T1000 (cell line): ENCODE measurements at regions not wholly inside any gene's neighbourhood (a gene's known extent, or its start where the extent isn't known, plus 50 kb on each side); places are given as distances from the start of the nearest gene placed in this dataset.
"Not testable (repeated sequence)": the region's sequence is repeated elsewhere in the genome, so short reads cannot be mapped to it uniquely, and the experiment has no call there.

Source experiments
- DNase-seq: peaks from one replicate; lab custom pipeline; 2025; ENCODE audit warnings: mixed read lengths; lab: John Stamatoyannopoulos, UW

DNA sequence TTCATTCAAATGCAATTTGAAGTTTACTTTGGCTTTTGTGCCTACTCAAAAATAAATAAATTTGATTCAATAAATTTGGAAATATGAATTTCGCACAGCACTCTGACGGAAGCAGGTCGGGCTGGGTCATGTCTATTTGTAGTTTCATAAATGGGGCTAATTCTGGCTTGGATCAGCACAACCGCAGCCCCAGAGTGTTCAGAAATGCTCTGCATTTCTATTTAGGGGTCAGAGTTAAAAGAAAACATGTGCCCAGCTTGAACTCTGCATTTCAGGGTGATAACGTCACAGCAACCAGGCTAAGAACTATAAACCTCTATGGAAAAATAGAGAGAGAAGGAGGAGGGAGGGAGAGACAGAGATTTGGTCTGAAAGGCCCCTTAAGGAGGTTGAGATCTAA is 480.9 kb upstream of the NOX3 start:
- DNase-seq, result no peak

DNA sequence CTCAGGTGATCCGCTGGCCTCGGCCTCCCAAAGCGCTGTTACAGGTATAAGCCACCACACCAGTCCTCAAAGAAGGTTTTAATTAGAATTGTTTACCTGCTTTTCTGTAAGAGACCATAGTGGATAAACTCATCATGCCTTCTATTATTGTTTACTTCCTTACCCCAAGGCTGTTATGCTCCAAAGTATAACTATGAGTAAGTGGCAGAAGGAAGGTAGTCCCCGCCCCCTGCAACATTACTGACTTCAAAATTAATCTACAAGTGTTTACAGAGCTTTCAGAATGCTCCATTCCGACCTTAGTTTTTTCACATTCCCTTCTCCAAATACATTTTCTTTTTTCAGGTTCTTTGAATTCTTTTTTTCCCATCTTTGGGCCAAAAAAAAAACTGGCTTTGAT is 480.5 kb upstream of the NOX3 start:
- DNase-seq, result no peak

DNA sequence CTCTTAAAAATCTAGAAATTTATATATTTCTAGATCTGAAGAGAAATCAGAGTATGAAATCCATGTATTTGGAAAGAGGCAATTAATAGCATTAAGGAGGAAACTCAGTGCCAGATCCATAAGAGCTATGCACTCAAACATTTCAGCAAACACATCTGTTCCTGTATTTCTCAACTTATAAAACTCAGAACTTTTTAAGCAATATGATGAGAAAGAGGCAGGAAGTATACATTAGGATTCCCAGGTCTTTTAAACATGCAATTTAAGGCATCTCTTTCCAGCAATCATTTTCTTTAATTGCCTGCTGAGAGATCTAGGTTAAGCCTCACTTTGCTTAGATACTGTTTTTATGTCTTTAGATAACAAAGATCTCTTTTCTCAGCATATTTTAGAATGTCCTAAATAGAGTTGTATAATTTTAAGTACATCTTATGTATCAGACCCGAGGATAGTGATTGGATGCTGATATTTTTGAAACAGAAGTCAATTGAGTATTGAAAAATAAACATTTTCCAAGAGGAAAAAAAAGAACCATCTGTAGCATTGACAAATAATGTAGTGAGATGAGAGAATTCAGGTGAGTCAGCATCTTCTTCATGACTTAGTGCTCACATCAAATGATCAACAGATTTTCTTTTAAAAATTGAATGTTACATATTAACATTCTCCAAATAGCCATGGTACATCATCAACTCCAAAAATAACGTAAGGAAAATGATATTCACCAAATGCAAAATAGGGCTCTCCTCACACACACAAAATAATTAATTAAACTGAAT is 461.4 kb upstream of the NOX3 start:
- DNase-seq, result no peak

DNA sequence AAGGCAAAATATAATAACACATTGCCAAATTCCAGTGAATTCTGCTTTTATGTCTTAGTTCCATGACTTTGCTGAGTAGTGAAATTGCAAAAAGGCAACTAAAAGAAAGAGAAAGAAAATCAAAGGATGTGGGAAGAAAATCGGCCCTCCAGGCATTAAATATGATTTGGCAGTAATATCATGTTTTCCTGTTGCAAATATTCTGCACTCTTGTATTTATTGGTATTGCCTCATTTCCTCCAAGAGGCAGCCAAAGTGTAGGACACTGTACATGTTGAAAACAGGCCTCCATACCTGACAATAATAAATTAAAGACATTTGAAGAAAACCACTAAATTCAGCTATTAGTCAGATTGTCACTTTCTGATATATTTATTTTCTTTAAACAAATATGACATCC is 460.0 kb upstream of the NOX3 start:
- DNase-seq, result no peak

DNA sequence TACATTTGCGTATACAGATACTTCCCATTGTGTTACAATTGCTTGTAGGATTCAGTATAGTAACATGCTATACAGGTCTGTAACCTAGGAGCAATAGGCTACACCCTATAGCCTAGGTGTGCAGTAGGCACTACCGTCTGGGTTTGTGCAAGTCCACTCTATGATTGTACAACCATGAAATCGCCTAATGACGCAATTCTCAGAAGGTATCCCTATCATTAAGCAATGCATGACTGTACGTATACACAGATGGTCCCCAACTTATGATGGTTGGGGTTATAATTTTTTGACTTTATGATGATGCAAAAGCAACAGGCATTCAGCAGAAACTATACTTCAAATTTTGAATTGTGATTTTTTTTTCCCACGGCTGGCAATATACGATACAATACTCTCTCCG is 458.2 kb upstream of the NOX3 start:
- no peak for DNase-seq

DNA sequence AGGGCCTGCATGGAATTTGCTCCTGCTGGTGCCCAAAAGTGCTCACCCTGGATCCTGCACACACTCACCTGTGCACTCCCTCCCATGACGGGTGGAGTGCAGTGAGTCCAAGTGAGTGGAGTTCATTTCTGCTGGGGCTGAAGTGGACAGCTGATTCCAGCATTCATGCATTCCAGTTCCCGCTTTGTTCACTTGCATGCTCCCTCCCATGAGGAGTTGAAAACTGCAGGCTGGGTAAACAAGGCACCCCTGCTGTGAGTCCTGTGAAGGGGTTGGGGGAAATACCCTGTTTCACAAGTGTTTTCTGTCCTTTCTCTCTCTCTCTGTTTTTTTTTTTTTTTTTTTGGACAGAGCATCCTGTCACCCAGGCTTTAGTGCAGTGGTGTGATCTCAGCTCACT is 454.1 kb upstream of the NOX3 start:
- DNase-seq, result no peak

DNA sequence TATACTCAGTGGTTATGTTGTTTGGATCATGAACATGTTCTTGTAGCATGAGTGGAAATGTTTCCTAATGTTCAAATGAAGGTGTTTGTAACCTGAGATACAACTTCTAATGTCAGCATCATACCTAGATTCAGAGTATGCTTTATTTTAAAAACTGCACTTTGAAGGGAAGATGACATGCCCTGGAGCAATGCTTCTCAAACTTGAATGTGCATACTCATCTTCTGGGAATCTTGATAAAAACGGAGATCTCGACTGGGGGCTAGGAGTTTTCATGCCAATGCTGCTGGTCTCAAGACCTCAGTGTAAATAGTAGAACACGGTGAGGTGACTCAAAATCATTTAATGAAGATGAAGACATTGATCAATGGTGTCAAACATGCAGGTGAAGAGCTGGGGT is 440.0 kb upstream of the NOX3 start:
- no peak for DNase-seq

DNA sequence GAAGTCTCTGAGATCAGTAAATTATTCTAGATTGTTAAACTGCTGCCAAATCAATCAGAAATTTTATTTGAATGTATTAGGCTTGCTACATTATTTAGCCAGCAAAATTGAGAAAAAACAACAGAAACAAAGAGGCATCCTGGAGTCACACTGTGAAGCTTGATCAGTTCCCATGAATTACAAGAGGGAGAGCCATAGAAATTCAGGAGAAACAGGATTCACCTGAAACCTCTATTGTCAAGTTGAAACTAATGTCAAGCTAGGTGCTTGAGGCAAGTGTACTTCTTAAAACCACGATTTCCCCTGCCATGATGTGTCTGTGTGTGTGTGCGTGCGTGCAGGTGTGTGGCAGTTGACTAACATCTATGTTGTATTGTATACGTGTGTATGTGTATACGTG is 439.1 kb upstream of the NOX3 start:
- no peak for DNase-seq

DNA sequence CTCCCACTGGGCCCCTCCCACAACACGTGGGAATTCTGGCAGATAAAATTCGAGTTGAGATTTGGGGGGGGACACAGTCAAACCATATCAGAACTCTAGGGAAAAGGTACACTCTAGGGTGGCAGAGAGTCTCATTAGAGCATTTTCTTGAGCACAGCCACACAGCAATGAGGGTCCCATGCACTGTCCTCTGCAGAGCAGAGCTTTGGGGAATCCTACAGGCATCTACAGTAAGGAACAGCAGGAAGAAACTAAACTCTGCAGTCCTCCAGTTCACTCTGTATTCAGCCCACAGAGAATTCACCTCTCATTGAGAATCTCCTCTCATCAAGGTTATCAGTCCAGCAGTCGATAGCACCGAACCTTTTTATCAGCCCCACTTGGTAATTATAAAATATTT is 438.6 kb upstream of the NOX3 start:
- no peak for DNase-seq

DNA sequence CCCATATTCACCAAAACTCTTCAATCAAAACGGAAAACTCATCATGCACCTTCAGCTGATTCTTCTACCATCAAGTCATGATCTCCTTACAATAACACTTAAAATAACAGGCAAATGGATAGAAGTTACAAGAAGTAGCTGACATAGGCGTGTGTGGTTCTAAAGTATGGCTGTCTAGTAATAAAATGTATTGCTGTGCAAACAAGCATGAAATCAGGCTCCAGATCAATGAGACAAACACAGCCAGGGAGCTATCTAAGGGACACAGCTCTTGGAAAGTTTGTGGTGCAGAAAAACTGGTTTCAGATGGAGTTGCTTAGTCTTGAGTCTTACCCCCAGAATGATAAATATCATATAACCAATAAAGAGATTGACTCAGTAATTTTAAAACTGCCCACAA is 434.8 kb upstream of the NOX3 start:
- DNase-seq, result no peak

DNA sequence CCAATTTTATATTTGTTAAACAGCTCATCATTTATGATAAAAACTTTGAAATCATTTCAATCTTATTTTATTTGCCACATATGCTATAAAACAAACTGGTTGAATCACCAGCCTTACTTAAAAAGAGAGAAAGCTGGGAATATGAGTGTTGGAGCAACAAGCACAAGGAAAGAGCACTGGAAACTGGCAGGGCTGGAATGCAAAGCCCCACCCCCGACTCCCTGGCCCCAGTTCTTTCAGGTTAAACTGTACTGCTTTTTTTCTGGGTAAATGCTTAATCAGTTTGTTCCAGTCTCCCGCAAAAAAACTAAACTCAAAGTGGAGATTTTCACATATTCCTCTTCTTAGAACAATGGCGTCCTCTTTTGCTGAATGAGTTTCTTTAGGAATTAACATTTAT is 433.8 kb upstream of the NOX3 start:
- no peak for DNase-seq

DNA sequence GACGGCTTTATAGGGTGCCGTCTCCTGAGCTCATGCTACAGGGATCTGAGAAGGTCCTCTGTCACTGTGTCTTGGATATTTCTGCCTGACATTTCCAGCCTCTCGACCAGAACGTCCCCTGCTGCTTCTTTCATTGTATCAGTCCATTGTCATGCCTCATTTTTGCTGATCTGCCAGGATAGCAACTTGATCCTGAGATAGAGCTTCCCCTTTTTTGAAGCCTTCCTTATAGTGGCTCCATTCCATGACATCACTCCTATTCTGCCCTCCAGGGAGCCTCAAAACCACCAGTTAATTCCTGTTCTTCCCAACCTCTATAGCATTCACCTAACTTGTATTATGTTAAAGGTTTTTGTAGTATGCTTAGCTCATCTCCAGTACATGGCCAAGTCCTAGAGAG is 431.8 kb upstream of the NOX3 start:
- no peak for DNase-seq

DNA sequence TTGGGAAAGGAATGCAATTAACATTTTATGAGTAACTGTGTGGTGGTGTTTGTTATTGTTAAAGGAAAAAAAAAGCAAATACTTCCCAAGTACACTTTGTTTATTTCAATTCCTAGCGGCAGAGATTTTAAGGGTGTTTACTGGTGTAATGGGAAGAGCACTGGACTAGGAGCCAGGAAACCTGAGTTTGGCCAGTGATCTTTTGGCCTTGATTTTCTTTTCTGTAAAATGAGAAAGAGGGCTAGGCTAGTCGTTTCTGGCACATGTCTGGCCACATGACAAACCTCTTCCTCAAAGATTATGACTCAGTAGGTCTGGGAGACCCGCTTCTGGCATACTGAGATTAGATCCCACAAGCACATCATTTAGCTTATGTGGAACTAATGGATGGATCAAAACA is 428.1 kb upstream of the NOX3 start:
- DNase-seq, result no peak

DNA sequence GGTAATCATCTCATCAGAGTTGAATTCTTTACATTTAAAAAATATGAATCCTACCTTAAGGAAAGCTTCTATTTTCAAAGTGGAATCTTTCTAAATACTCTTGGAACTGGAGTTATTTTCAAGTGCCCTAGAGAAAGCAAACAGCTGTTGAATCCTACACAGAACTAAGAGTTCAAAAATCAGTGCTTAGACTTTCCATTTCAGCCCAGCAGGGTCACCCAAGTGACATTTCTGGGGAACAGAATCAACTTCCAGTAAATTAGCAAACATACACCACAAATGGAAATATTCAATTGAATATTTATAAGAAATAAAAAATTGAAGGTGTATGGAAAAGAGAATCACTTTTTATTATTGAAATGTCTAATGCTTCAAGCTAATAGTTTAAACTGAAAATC is 427.7 kb upstream of the NOX3 start:
- no peak for DNase-seq

DNA sequence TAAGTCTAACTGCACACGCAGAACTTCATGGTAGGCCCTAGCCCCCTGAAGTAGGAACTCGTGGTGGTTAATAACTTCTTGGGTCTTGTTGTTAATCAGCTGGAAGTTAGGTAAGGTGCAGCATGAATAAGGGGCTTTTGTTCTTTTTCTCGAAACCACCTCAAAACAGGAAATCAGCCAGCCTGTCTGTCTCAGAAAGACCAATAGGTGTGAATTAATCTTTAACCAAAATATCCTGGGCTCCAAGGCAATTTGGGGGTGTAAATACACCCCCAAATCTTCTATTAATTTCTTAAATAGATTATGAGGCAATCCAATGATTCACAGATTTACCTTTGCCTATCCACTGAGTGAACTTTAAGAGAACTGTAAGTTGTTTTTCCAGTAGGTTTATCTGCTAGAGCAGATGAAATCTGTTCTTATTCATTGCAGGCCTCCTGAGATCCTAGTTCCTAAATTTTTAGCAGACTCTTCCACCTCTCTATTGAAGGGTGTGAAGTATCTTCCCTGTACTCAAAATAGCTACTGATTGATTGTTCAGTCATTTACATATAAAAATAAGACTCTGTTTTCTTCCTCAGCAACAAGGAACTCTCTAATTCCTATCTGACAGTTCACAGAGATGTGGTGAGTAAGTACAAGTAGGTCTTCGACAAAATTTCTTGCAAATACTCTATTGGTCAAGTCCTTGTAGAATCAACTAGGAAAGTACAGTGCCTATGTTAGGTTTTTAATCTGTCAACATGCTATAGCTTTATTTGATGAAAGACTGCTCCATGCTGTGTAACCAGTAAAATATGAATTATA is 427.1 kb upstream of the NOX3 start:
- DNase-seq, result no peak

DNA sequence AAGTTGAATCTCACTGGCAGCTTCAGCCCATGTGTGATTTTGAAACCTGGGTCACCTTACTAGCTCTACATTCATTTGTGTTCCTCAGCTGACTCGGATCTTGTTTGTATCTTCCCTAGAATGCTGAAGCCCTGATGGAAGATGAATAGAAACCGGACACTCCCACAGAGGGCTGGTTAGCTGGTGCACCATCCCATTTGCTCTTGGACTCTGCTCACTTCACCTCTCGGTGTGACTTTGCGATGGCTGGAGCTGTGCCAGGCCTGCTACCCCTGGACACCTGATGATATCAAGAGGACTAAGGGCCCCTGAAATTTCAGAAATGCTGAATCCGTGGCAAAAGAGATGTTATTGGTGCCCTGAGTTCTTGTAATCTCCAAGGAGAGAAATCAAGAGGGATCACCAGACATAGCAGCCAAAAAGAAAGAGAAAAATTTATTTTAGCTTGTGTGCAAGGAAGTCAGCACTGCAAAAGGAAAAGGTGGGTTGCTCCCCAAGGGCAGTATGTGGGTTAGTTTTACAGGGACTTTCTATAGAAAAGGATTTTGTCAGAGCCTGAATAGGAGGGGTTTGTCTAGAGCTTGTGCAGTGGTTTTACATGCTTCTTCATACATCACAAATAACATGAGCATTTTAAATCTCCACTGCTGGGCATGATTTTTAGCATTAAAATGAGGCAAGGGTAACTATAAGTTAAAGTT is 426.3 kb upstream of the NOX3 start:
- DNase-seq, result no peak

DNA sequence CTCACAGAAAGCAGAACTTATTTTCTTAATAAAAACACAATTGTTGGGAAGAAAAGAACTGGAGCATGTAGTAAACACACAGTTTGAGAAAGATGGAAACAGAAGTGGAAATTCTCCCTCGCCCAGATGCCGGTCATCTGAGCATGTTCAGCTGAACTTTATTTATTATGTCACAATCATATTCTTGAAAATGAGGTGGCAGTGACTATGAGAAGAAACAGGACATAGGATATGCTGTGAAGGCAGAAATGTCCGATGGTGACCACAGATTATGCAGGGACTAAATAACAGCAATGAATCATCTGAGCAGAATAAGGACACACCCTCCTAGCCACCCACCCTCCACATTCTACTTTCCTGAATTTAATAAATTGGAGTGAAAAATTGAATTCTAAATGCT is 425.3 kb upstream of the NOX3 start:
- DNase-seq, result no peak

DNA sequence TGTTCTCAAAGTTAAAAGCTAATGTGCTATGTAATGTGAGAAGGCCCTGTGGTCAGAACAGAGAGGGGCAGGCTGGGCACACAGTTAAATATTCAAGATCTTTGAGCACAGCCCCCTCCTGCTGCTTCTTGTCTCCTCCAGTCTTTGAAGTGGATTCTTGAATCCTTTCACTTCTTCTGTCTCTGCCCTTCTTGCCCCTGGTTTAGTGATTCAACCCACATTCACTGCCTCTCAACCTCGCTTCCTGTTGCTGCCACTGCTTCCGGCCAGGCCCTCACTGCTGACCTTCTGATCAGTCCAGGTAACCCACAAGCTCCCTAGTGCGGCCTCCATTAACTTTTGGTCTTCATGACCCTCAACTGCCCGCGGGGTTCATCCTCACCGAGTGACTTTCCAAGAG is 417.3 kb upstream of the NOX3 start:
- no peak for DNase-seq

DNA sequence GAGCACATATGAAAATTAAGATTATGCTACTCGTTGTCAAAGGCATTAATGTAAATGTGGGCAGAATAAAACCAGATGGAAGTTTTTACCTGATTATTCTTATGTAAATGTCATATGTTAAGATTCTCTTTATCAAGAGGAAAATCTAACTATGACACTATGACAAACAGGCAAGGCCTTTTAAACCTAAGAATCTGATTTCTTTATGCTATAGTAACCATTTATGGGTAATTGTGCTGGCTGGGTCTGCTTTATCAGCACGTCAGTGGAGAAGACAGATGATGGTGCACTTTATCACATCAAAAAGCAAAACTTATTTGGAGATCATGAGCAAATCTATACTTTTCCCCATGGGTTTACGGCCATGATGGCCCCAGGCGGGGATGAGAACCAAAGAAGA is 412.0 kb upstream of the NOX3 start:
- no peak for DNase-seq

DNA sequence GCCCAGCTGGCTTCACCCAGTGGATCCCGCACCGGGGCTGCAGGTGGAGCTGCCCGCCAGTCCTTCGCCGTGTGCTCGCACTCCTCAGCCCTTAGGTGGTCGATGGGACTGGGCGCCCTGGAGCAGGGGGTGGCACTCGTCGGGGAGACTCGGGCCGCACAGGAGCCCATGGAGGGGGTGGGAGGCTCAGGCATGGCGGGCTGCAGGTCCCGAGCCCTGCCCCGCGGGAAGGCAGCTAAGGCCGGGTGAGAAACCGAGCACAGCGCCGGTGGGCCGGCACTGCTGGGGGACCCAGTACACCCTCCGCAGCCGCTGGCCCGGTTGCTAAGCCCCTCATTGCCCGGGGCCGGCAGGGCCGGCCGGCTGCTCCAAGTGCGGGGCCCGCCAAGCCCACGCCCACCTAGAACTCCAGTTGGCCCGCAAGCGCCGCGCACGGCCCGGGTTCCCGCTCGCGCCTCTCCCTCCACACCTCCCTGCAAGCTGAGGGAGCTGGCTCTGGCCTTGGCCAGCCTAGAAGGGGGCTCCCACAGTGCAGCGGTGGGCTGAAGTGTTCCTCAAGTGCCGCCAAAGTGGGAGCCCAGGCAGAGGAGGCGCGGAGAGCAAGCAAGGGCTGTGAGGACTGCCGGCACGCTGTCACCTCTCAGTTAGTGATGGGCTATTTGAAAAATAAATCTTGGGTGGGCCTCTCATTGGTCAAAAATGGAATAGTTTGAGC is 411.2 kb upstream of the NOX3 start:
- DNase-seq, result not testable (repeated sequence)

DNA sequence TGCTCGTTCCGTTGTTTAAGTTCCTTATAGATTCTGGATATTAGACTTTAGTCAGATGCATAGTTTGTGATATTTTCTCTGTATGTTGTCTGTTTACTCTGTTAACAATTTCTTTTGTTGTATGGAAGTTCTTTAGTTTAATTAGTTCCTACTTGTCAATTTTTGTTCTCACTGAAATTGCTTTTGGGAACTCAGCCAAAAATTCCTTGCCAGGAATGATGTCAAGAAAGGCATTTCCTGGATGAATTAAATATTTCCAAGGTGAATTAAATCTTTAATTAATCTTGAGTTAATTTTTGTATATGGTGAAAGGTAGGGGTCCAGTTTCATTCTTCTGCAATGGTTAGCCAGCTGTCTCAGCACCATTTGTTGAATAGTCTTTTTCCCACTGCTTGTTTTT is 406.2 kb upstream of the NOX3 start:
- no peak for DNase-seq

DNA sequence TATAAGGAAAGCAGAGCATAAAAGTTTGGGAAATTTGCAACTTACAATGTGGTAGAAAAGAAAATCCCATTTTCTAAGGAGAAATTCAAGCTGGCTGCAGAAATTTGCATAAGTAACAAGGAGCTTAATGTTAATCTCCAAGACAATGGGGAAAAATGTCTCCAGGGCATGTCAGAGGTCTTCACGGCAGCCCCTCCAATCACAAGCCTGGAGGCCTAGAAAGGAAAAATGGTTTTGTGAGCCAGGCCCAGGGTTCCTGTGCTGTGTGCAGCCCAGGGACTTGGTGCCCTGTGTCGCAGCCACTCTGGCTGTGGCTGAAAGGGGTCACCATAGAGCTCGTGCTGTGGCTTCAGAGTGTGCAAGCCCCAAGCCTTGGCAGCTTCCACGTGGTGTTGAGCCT is 403.3 kb upstream of the NOX3 start:
- DNase-seq, result not testable (repeated sequence)
